DND-41 (cell line): ENCODE measurements at regions not wholly inside any gene's neighbourhood (a gene's known extent, or its start where the extent isn't known, plus 50 kb on each side); places are given as distances from the start of the nearest gene placed in this dataset.

Experiments used
- EZH2 ChIP-seq: IDR thresholded peaks from 3 replicates; pipeline ENCODE4 v1.6.1; 2012; ENCODE audit warnings: borderline replicate concordance, low read depth, mild to moderate bottlenecking, moderate library complexity, low read length, inconsistent platforms; ENCODE audit not compliant: severe bottlenecking
- TF ChIP-seq, protein P1 (sequence below): IDR thresholded peaks from 2 replicates; pipeline ENCODE4 v1.5.1; 2012; ENCODE audit warnings: borderline replicate concordance, low read length, moderate library complexity, mild to moderate bottlenecking; ENCODE audit not compliant: poor library complexity, severe bottlenecking; ENCODE audit errors: extremely low read depth

DNA sequence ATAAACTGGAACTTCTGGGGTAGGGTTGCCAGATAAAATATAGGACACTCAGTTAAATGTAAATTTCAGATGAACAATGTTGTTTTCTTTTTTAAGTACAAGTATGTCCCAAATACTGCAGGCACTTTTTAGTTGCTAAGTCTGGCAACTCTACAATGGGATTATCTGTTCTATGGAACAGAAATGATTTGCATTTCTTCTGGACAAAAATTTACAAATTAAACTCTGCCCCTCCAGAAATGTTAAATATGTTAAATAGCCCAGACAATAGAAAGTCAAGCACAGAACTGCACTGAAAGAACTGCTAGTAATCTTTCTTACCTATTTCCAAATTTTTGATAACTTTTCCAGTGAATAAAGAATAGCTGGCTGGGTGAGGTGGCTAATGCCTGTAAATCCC, 140.1 kb upstream of the DDX53 start:
- TF ChIP-seq, protein P1, sequence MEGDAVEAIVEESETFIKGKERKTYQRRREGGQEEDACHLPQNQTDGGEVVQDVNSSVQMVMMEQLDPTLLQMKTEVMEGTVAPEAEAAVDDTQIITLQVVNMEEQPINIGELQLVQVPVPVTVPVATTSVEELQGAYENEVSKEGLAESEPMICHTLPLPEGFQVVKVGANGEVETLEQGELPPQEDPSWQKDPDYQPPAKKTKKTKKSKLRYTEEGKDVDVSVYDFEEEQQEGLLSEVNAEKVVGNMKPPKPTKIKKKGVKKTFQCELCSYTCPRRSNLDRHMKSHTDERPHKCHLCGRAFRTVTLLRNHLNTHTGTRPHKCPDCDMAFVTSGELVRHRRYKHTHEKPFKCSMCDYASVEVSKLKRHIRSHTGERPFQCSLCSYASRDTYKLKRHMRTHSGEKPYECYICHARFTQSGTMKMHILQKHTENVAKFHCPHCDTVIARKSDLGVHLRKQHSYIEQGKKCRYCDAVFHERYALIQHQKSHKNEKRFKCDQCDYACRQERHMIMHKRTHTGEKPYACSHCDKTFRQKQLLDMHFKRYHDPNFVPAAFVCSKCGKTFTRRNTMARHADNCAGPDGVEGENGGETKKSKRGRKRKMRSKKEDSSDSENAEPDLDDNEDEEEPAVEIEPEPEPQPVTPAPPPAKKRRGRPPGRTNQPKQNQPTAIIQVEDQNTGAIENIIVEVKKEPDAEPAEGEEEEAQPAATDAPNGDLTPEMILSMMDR, result no peak
- TF ChIP-seq EZH2, result no peak
